ENCODE measurements at regions not wholly inside any gene's neighbourhood (a gene's known extent, or its start where the extent isn't known, plus 50 kb on each side); places are given as distances from the start of the nearest gene placed in this dataset.

DNA sequence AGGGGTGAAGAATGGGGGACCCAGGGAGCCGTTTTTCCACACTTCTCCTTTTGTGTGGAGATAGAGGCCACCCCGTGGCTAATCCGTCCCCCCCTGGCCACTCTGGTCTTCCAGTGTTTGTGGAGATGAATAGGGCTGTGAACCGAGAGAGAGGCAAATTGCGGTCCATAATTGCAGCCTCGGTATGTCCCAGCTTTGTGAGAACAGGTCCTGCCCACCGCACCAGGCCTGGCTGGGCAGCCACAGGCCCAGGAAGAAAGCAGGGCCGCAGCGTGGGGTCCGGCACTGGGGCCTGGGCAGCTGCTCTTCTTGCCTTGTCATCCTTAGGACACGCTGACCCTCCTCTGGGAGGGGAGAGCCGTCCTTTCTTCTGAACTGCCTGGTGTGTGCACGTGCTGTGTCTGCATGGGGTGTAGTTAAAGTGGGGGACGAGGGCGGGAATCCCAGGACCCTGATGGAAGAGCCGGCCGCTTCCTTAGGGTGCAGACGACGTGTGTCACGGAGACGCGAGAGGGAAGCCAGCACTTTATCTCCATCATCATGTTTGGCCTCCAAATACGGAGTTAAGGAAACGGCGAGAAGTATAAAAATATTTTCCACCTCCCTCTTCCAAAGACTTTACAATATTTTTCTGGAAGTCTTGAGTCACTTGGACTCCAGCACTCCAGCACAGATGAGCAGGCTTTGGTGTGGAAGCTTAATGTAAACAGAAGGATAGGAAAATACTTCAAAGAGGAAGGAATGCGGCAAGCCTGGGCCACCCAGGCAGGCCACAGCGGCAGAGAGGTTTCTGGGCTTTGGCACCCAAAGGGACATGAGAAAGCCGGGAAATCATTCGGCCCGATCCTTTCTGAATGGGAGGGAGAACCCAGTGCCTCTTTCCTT is 1248.4 kb downstream of the BRD1 start:
- TF ChIP-seq, protein P1, sequence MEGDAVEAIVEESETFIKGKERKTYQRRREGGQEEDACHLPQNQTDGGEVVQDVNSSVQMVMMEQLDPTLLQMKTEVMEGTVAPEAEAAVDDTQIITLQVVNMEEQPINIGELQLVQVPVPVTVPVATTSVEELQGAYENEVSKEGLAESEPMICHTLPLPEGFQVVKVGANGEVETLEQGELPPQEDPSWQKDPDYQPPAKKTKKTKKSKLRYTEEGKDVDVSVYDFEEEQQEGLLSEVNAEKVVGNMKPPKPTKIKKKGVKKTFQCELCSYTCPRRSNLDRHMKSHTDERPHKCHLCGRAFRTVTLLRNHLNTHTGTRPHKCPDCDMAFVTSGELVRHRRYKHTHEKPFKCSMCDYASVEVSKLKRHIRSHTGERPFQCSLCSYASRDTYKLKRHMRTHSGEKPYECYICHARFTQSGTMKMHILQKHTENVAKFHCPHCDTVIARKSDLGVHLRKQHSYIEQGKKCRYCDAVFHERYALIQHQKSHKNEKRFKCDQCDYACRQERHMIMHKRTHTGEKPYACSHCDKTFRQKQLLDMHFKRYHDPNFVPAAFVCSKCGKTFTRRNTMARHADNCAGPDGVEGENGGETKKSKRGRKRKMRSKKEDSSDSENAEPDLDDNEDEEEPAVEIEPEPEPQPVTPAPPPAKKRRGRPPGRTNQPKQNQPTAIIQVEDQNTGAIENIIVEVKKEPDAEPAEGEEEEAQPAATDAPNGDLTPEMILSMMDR (IDR thresholded peaks at IDR 0.05) = no peak
- no peak for TF ChIP-seq POLR2A (IDR thresholded peaks at IDR 0.05)

Data from adrenal gland (tissue), 5 donors.